Suppressor macrophage treated with lipopolysaccharide for 4 hours (primary cell): ENCODE measurements at regions not wholly inside any gene's neighbourhood (a gene's known extent, or its start where the extent isn't known, plus 50 kb on each side); places are given as distances from the start of the nearest gene placed in this dataset.
"Not testable (repeated sequence)": the region's sequence is repeated elsewhere in the genome, so short reads cannot be mapped to it uniquely, and the experiment has no call there.

ENCODE experiments used
- DNase-seq: peaks from one replicate; pipeline ENCODE4 v3.0.0-alpha.2; 2020

GRCh38 chr17:71519285-71519684 is 601.5 kb upstream of the SOX9 start:
- no peak for DNase-seq

GRCh38 chr17:71521724-71522123 is 599.1 kb upstream of the SOX9 start:
- no peak for DNase-seq

GRCh38 chr17:71522383-71522782 is 598.4 kb upstream of the SOX9 start:
- DNase-seq, result no peak

- no peak for DNase-seq
Observed at GRCh38 chr17:71527311-71527710, 593.5 kb upstream of the SOX9 start.

GRCh38 chr17:71528210-71528609 is 592.6 kb upstream of the SOX9 start:
- no peak for DNase-seq

GRCh38 chr17:71530248-71530647 is 590.6 kb upstream of the SOX9 start:
- DNase-seq, result no peak

- no peak for DNase-seq
Observed at GRCh38 chr17:71535321-71535720, 585.5 kb upstream of the SOX9 start.

- DNase-seq, result no peak
Observed at GRCh38 chr17:71546419-71546818, 574.4 kb upstream of the SOX9 start.

GRCh38 chr17:71547904-71548303 is 572.9 kb upstream of the SOX9 start:
- no peak for DNase-seq

- no peak for DNase-seq
Observed at GRCh38 chr17:71548540-71549190, 572.2 kb upstream of the SOX9 start.

GRCh38 chr17:71550675-71551074 is 570.1 kb upstream of the SOX9 start:
- DNase-seq, result no peak

GRCh38 chr17:71553381-71553780 is 567.4 kb upstream of the SOX9 start:
- DNase-seq, result no peak

- no peak for DNase-seq
Observed at GRCh38 chr17:71558901-71559300, 561.9 kb upstream of the SOX9 start.

- no peak for DNase-seq
Observed at GRCh38 chr17:71572343-71572742, 548.5 kb upstream of the SOX9 start.

- DNase-seq, result no peak
Observed at GRCh38 chr17:71578446-71578845, 542.4 kb upstream of the SOX9 start.

GRCh38 chr17:71580220-71580619 is 540.6 kb upstream of the SOX9 start:
- DNase-seq, result no peak

- DNase-seq, result no peak
Observed at GRCh38 chr17:71585540-71585939, 535.3 kb upstream of the SOX9 start.

- no peak for DNase-seq
Observed at GRCh38 chr17:71592431-71592830, 528.4 kb upstream of the SOX9 start.

- DNase-seq, result no peak
Observed at GRCh38 chr17:71593078-71593477, 527.7 kb upstream of the SOX9 start.

GRCh38 chr17:71599583-71599982 is 521.2 kb upstream of the SOX9 start:
- not testable (repeated sequence) for DNase-seq

- no peak for DNase-seq
Observed at GRCh38 chr17:71600137-71600789, 520.6 kb upstream of the SOX9 start.

- no peak for DNase-seq
Observed at GRCh38 chr17:71601894-71602504, 518.8 kb upstream of the SOX9 start.

GRCh38 chr17:71613996-71614395 is 506.8 kb upstream of the SOX9 start:
- no peak for DNase-seq

GRCh38 chr17:71615820-71616219 is 505.0 kb upstream of the SOX9 start:
- DNase-seq, result no peak

- DNase-seq, result not testable (repeated sequence)
Observed at GRCh38 chr17:71617767-71618166, 503.1 kb upstream of the SOX9 start.
